ENCODE measurements at regions not wholly inside any gene's neighbourhood (a gene's known extent, or its start where the extent isn't known, plus 50 kb on each side); places are given as distances from the start of the nearest gene placed in this dataset.

GRCh38 chr9:117992006-117992405 is 287.8 kb downstream of the TLR4 start:
- Histone ChIP-seq H3K4me3 (ENCODE audit: low read length) (no peak overlapping the region), H3K36me3 (ENCODE audit: insufficient read depth, low read length) (no peaks in the 10 kb centered on the region), H3F3A (ENCODE audit: insufficient read depth, low read length, poor library complexity, severe bottlenecking) (no peaks in the 10 kb centered on the region), H2AFZ (ENCODE audit: low read depth, low read length) (no peak overlapping the region), H4K20me1 (ENCODE audit: insufficient read depth) (no peaks in the 10 kb centered on the region), H3K9me2 (ENCODE audit: insufficient read depth, low read length) (no peaks in the 10 kb centered on the region), H3K9me3 (ENCODE audit: low read length) (no peaks in the 10 kb centered on the region), H3K4me2 (ENCODE audit: low read length) (no peak overlapping the region), H3K27me3 (ENCODE audit: insufficient read depth, low read depth, low read length) (no peaks in the 10 kb centered on the region), H3K79me2 (replicated peaks; ENCODE audit: insufficient read depth, low read length) (no peaks in the 10 kb centered on the region), H3K9ac (ENCODE audit: low read length) (no peak overlapping the region), H3K27ac (ENCODE audit: low read length) (no peak overlapping the region)
- TF ChIP-seq EP300 (conservative IDR thresholded peaks at IDR 0.05; ENCODE audit: poor library complexity, severe bottlenecking) (no peak), SMC3 (conservative IDR thresholded peaks at IDR 0.05; ENCODE audit: poor library complexity) (no peak), TAF1 (IDR thresholded peaks at IDR 0.05; ENCODE audit: low read depth) (no peak), RAD21 (conservative IDR thresholded peaks at IDR 0.05) (no peak), CTCF (IDR thresholded peaks at IDR 0.05; ENCODE audit: poor library complexity, severe bottlenecking) (no peak), EZH2 (IDR thresholded peaks at IDR 0.05; ENCODE audit: borderline replicate concordance, insufficient read depth, low read length, poor library complexity, severe bottlenecking) (no peak), MXI1 (conservative IDR thresholded peaks at IDR 0.05; ENCODE audit: poor library complexity, severe bottlenecking) (no peak), POLR2AphosphoS5 (IDR thresholded peaks at IDR 0.05) (no peak)
- TF ChIP-seq, protein P1, sequence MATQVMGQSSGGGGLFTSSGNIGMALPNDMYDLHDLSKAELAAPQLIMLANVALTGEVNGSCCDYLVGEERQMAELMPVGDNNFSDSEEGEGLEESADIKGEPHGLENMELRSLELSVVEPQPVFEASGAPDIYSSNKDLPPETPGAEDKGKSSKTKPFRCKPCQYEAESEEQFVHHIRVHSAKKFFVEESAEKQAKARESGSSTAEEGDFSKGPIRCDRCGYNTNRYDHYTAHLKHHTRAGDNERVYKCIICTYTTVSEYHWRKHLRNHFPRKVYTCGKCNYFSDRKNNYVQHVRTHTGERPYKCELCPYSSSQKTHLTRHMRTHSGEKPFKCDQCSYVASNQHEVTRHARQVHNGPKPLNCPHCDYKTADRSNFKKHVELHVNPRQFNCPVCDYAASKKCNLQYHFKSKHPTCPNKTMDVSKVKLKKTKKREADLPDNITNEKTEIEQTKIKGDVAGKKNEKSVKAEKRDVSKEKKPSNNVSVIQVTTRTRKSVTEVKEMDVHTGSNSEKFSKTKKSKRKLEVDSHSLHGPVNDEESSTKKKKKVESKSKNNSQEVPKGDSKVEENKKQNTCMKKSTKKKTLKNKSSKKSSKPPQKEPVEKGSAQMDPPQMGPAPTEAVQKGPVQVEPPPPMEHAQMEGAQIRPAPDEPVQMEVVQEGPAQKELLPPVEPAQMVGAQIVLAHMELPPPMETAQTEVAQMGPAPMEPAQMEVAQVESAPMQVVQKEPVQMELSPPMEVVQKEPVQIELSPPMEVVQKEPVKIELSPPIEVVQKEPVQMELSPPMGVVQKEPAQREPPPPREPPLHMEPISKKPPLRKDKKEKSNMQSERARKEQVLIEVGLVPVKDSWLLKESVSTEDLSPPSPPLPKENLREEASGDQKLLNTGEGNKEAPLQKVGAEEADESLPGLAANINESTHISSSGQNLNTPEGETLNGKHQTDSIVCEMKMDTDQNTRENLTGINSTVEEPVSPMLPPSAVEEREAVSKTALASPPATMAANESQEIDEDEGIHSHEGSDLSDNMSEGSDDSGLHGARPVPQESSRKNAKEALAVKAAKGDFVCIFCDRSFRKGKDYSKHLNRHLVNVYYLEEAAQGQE (IDR thresholded peaks at IDR 0.05; ENCODE audit: borderline replicate concordance) = no peak

DNA sequence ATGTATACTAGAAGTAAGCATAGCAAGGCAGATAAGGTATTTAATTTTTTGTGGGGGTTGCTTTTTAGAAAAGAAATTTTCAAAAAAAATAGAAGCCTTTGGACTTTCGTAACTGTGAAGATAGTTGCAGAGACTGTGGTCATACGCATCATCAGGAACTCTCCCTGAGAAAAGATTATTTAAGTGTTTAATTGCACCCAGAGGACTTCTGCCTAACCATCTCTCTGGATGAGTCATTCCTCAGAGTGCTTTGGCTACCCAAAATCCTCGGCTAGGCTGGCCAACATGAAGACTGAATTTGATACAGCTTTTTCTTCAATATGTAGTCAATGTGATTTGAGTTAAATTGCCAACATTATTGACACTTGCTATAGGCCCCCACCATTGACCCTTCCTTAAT is 296.4 kb downstream of the TLR4 start:
- Histone ChIP-seq H3K9ac (ENCODE audit: low read length) (no peak overlapping the region), H3K36me3 (ENCODE audit: insufficient read depth, low read length) (no peaks in the 10 kb centered on the region), H3F3A (ENCODE audit: insufficient read depth, low read length, poor library complexity, severe bottlenecking) (no peaks in the 10 kb centered on the region), H3K27me3 (ENCODE audit: insufficient read depth, low read depth, low read length) (no peaks in the 10 kb centered on the region), H3K9me2 (ENCODE audit: insufficient read depth, low read length) (no peaks in the 10 kb centered on the region), H3K4me2 (ENCODE audit: low read length) (no peak overlapping the region), H4K20me1 (ENCODE audit: insufficient read depth) (no peaks in the 10 kb centered on the region), H3K4me3 (ENCODE audit: low read length) (no peak overlapping the region), H3K79me2 (replicated peaks; ENCODE audit: insufficient read depth, low read length) (no peaks in the 10 kb centered on the region), H3K9me3 (ENCODE audit: low read length) (no peaks in the 10 kb centered on the region), H3K27ac (ENCODE audit: low read length) (no peak overlapping the region), H2AFZ (ENCODE audit: low read depth, low read length) (no peak overlapping the region)
- TF ChIP-seq EZH2 (IDR thresholded peaks at IDR 0.05; ENCODE audit: borderline replicate concordance, insufficient read depth, low read length, poor library complexity, severe bottlenecking) = no peak
- TF ChIP-seq, protein P1 (IDR thresholded peaks at IDR 0.05; ENCODE audit: borderline replicate concordance) = no peak
- no peak for TF ChIP-seq CTCF (IDR thresholded peaks at IDR 0.05; ENCODE audit: poor library complexity, severe bottlenecking)
- no peak for TF ChIP-seq RAD21 (conservative IDR thresholded peaks at IDR 0.05)
- no peak for TF ChIP-seq POLR2AphosphoS5 (IDR thresholded peaks at IDR 0.05)
- no peak for TF ChIP-seq MXI1 (conservative IDR thresholded peaks at IDR 0.05; ENCODE audit: poor library complexity, severe bottlenecking)
- TF ChIP-seq SMC3 (conservative IDR thresholded peaks at IDR 0.05; ENCODE audit: poor library complexity) = no peak
- TF ChIP-seq TAF1 (IDR thresholded peaks at IDR 0.05; ENCODE audit: low read depth) = no peak
- no peak for TF ChIP-seq EP300 (conservative IDR thresholded peaks at IDR 0.05; ENCODE audit: poor library complexity, severe bottlenecking)

All from neural cell (in vitro differentiated cells).